H9 (cell line): ENCODE measurements at regions not wholly inside any gene's neighbourhood (a gene's known extent, or its start where the extent isn't known, plus 50 kb on each side); places are given as distances from the start of the nearest gene placed in this dataset.
A peak's percentile ranks its signal among the peaks of the same experiment; 100 is the strongest.

Experiments
- DNase-seq: peaks from one replicate; pipeline ENCODE4 v3.0.0-alpha.2; 2017
- H2AFZ ChIP-seq: one replicate; pipeline ENCODE4 v1.6.1; 2013; ENCODE audit warnings: mild to moderate bottlenecking, low read length, control low read depth, moderate library complexity
- H2AK5ac ChIP-seq: 2 replicates; pipeline ENCODE4 v1.6.1; 2013; ENCODE audit warnings: low read length, control low read depth, mixed read lengths; ENCODE audit not compliant: insufficient read length
- H2BK120ac ChIP-seq: one replicate; pipeline ENCODE4 v1.6.1; 2013; ENCODE audit warnings: low read depth, mild to moderate bottlenecking, low read length, control low read depth, inconsistent platforms; ENCODE audit not compliant: poor library complexity, severe bottlenecking
- H2BK12ac ChIP-seq: 2 replicates; pipeline ENCODE4 v1.6.1; 2013; ENCODE audit warnings: low read length, control low read depth, mixed read lengths, low read depth; ENCODE audit not compliant: insufficient read length
- H2BK15ac ChIP-seq: 2 replicates; pipeline ENCODE4 v1.6.1; 2013; ENCODE audit warnings: low read depth, low read length, control low read depth
- H2BK20ac ChIP-seq: one replicate; pipeline ENCODE4 v1.6.1; 2013; ENCODE audit warnings: low read depth, mild to moderate bottlenecking, low read length, control low read depth, inconsistent platforms; ENCODE audit not compliant: poor library complexity, severe bottlenecking
- H2BK5ac ChIP-seq: 2 replicates; pipeline ENCODE4 v1.6.1; 2013; ENCODE audit warnings: low read length, control low read depth, mixed read lengths; ENCODE audit not compliant: insufficient read length
- H3K14ac ChIP-seq: 2 replicates; pipeline ENCODE4 v1.6.1; 2013; ENCODE audit warnings: low read length, control low read depth; ENCODE audit not compliant: insufficient read depth
- H3K18ac ChIP-seq: 2 replicates; pipeline ENCODE4 v1.6.1; 2013; ENCODE audit warnings: low read depth, mild to moderate bottlenecking, mixed read lengths, low read length, control low read depth; ENCODE audit not compliant: insufficient read length
- H3K23ac ChIP-seq: 2 replicates; pipeline ENCODE4 v1.6.1; 2013; ENCODE audit warnings: low read length, control low read depth, mixed read lengths, low read depth; ENCODE audit not compliant: insufficient read length
- H3K23me2 ChIP-seq: 2 replicates; pipeline ENCODE4 v1.6.1; 2013; ENCODE audit warnings: low read depth, mild to moderate bottlenecking, mixed read lengths, low read length, control low read depth; ENCODE audit not compliant: insufficient read length, poor library complexity, severe bottlenecking
- H3K27ac ChIP-seq: 2 replicates; pipeline ENCODE4 v1.5.1; 2013; ENCODE audit warnings: low read length, control low read depth, mixed read lengths, low read depth; ENCODE audit not compliant: insufficient read length
- H3K27me3 ChIP-seq: 2 replicates; pipeline ENCODE4 v1.6.1; 2013; ENCODE audit warnings: low read length, control low read depth, inconsistent platforms; ENCODE audit not compliant: insufficient read depth
- H3K4ac ChIP-seq: 2 replicates; pipeline ENCODE4 v1.6.1; 2013; ENCODE audit warnings: low read depth, mild to moderate bottlenecking, control low read depth, inconsistent platforms, low read length, moderate library complexity
- H3K4me1 ChIP-seq: 2 replicates; pipeline ENCODE4 v1.6.1; 2013; ENCODE audit warnings: low read length, control low read depth, inconsistent platforms; ENCODE audit not compliant: insufficient read depth
- H3K4me2 ChIP-seq: 2 replicates; pipeline ENCODE4 v1.6.1; 2013; ENCODE audit warnings: low read length, control low read depth, mixed read lengths; ENCODE audit not compliant: insufficient read length, insufficient read depth
- H3K56ac ChIP-seq: 2 replicates; pipeline ENCODE4 v1.6.1; 2013; ENCODE audit warnings: low read depth, mild to moderate bottlenecking, mixed read lengths, low read length, control low read depth; ENCODE audit not compliant: insufficient read length
- H3K79me1 ChIP-seq: 2 replicates; pipeline ENCODE4 v1.6.1; 2013; ENCODE audit warnings: low read depth, mild to moderate bottlenecking, moderate library complexity, low read length, control low read depth, inconsistent platforms; ENCODE audit not compliant: insufficient read depth, poor library complexity, severe bottlenecking
- H3K79me2 ChIP-seq: 2 replicates; pipeline ENCODE4 v1.6.1; 2013; ENCODE audit warnings: low read length, control low read depth, inconsistent platforms; ENCODE audit not compliant: insufficient read depth
- H3K9ac ChIP-seq: 2 replicates; pipeline ENCODE4 v1.6.1; 2013; ENCODE audit warnings: low read length, control low read depth, mixed read lengths; ENCODE audit not compliant: insufficient read length; ENCODE audit errors: extremely low read depth
- H3K9me3 ChIP-seq: one replicate; pipeline ENCODE4 v1.6.1; 2013; ENCODE audit warnings: low read depth, low read length, inconsistent platforms; ENCODE audit not compliant: control insufficient read depth
- H3T11ph ChIP-seq: one replicate; pipeline ENCODE4 v1.6.1; 2013; ENCODE audit warnings: mild to moderate bottlenecking, low read length, control low read depth, inconsistent platforms
- H4K20me1 ChIP-seq: one replicate; pipeline ENCODE4 v1.6.1; 2013; ENCODE audit not compliant: control insufficient read depth, insufficient read length, insufficient read depth
- H4K5ac ChIP-seq: 2 replicates; pipeline ENCODE4 v1.6.1; 2013; ENCODE audit warnings: low read depth, mild to moderate bottlenecking, mixed read lengths, low read length, control low read depth; ENCODE audit not compliant: insufficient read length
- H4K8ac ChIP-seq: replicated peaks from 2 replicates; pipeline ENCODE4 v1.6.1; 2013; ENCODE audit warnings: low read length, control low read depth, mixed read lengths, low read depth; ENCODE audit not compliant: insufficient read length
- H4K91ac ChIP-seq: 2 replicates; pipeline ENCODE4 v1.6.1; 2013; ENCODE audit warnings: low read depth, mild to moderate bottlenecking, moderate library complexity, mixed read lengths, low read length, control low read depth; ENCODE audit not compliant: insufficient read length
- H3K27ac Mint-ChIP-seq, 3 experiments: 2 replicates in 2 of 3; 3 replicates in 1 of 3; pipeline ENCODE4 v1.8.0; 2020 to 2021; ENCODE audit warnings: mixed read lengths in 3 of 3, mild to moderate bottlenecking in 1 of 3, moderate library complexity in 1 of 3
- H3K27me3 Mint-ChIP-seq: 2 replicates; pipeline ENCODE4 v1.8.0; 2021; ENCODE audit warnings: low read depth, mild to moderate bottlenecking, moderate library complexity, mixed read lengths
- H3K36me3 Mint-ChIP-seq, 3 experiments: 2 replicates in 2 of 3; 3 replicates in 1 of 3; pipeline ENCODE4 v1.8.0; 2020 to 2021; ENCODE audit warnings: low read depth in 3 of 3, mixed read lengths in 3 of 3; ENCODE audit not compliant: insufficient read depth in 1 of 3
- H3K4me1 Mint-ChIP-seq, 2 experiments: 2 replicates each; pipeline ENCODE4 v1.8.0; 2020; ENCODE audit warnings: mixed read lengths in 2 of 2
- H3K4me3 Mint-ChIP-seq, 2 experiments: 2 replicates in 1 of 2; 3 replicates in 1 of 2; pipeline ENCODE4 v1.8.0; 2020 to 2021; ENCODE audit warnings: mild to moderate bottlenecking in 2 of 2, mixed read lengths in 2 of 2, moderate library complexity in 1 of 2
- H3K9me3 Mint-ChIP-seq, 2 experiments: 2 replicates in 1 of 2; 3 replicates in 1 of 2; pipeline ENCODE4 v1.8.0; 2020; ENCODE audit warnings: mild to moderate bottlenecking in 2 of 2, mixed read lengths in 2 of 2, moderate library complexity in 1 of 2
- CTCF ChIP-seq: fragments of 200-600 bp; sonication (generic); conservative IDR thresholded peaks from 3 replicates; pipeline ENCODE4 v1.8.0; 2021; ENCODE audit warnings: antibody characterized with exemption, mild to moderate bottlenecking
- WGBS: extraction: QIAGEN DNeasy Blood & Tissue Kit; methylation state at CpG from one replicate; pipeline ENCODE4 v1.1.7; 2013; ENCODE audit warnings: missing lambda C conversion rate, low lambda C conversion rate, mixed read lengths; ENCODE audit not compliant: insufficient read length; ENCODE audit errors: extremely low coverage; 5-methylcytosine and 5-hydroxymethylcytosine counted together

DNA sequence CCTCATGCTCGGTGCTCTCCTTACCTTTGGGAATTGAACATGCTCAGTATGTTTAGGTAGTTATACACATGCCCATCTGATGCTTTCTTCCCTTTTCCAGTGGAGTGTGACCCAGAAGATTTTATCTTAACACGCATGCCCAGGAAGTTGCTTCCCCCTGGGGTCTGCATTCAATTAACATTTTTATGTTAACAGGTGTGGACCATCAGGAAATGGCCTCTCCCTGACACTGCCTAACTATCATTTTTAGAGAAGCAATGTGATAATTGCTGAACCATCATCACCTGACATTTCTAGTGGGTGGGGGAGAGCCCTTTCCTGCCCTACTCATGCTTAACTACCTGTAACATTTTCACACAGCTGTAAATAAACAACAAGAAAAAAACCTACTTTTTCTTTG lies 55.1 kb upstream of the TGFBR2 start:
- H2BK20ac ChIP-seq, result no peak overlapping the region
- no peak overlapping the region for H2BK15ac ChIP-seq
- H3K14ac ChIP-seq, result no peak overlapping the region
- H4K91ac ChIP-seq, result no peak overlapping the region
- no peaks in the 10 kb centered on the region for H3K9me3 ChIP-seq
- H3K79me2 ChIP-seq, result no peaks in the 10 kb centered on the region
- no peaks in the 10 kb centered on the region; the same call in 1 of the 2 replicates for H3K27me3 Mint-ChIP-seq
- H3K4me1 ChIP-seq, result peaks cover 12% of the 10 kb centered on the region; the same call in 1 of the 2 replicates
- peaks cover 8 to 13% of the 10 kb centered on the region in 2 experiments for H3K9me3 Mint-ChIP-seq
- no peak overlapping the region for H3K4ac ChIP-seq
- peaks cover 9 to 15% (median 12%) of the 10 kb centered on the region in 3 experiments for H3K36me3 Mint-ChIP-seq
- no peak overlapping the region for H3K23ac ChIP-seq
- H2AFZ ChIP-seq, result no peak overlapping the region
- H4K20me1 ChIP-seq, result no peaks in the 10 kb centered on the region
- H3K9ac ChIP-seq, result no peak overlapping the region
- WGBS, result no CpG with 5 or more reads among the region's 2 CpGs
- no peak overlapping the region for H2BK12ac ChIP-seq
- H3T11ph ChIP-seq, result no peak overlapping the region
- no peaks in the 10 kb centered on the region for H3K79me1 ChIP-seq
- peak overlapping the region; percentile 41 for H3K27ac ChIP-seq
- peaks cover 46 to 59% of the 10 kb centered on the region in 2 experiments for H3K4me1 Mint-ChIP-seq
- peak overlapping the region in 1 of 3 experiments; percentile 93; a peak in 3 of 7 replicates for H3K27ac Mint-ChIP-seq
- H2BK120ac ChIP-seq, result no peak overlapping the region
- H3K56ac ChIP-seq, result no peak overlapping the region
- no peak for TF ChIP-seq CTCF
- no peak overlapping the region for H2BK5ac ChIP-seq
- H2AK5ac ChIP-seq, result no peak overlapping the region
- H3K27me3 ChIP-seq, result no peaks in the 10 kb centered on the region
- no peak overlapping the region for H3K4me3 Mint-ChIP-seq
- H4K8ac ChIP-seq, result no peak overlapping the region
- no peak overlapping the region for H3K4me2 ChIP-seq
- H3K23me2 ChIP-seq, result no peaks in the 10 kb centered on the region
- no peak overlapping the region for H4K5ac ChIP-seq
- no peak for DNase-seq
- no peak overlapping the region for H3K18ac ChIP-seq
